ENCODE measurements at regions not wholly inside any gene's neighbourhood (a gene's known extent, or its start where the extent isn't known, plus 50 kb on each side); places are given as distances from the start of the nearest gene placed in this dataset.

DNA sequence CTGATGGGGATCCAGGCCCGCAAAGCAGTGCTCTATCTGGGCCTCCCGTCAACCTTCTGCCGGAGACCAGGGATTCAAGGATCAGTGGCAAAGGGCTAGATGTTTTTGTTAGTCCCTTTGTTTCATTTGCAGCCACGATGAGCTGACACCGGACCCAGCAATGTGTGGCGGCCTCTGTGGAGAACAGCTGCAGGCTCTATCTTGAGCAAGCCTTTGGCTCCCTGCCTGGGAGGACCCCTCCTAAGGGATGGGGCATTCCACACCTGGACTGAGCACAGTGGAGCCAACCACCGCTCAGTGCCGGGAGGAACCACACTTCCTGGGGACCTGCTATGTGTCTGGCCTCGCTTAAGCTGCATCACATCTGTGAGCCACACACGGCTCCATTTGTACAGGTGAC, 215.8 kb downstream of the RBFOX3 start:
- no peak for DNase-seq (ENCODE audit: low read depth)

DNA sequence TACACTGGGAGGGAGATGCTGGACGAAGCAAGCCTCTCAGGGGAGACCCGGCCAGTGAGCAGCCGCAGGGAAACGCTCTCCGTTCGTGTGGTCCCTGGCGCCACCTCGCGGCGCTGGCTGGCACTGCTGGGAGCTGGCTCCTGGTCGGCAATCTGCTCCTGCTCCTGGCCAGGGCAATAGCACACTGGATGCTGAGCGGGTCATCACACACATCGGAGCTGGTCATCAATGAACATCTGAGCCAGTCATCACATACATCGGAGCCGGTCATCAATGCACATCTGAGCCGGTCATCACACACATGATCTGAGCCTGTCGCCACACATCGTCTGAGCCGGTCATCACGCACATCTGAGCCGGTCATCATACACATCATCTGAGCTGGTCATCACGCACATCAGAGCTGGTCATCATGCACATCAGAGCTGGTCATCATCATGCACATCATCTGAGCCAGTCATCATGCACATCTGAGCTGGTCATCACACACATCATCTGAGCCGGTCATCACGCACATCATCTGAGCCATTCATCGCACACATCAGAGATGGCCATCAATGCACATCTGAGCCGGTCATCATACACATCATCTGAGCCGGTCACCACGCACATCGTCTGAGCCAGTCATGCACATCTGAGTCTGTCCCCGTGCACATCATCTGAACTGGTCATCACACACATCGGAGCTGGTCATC, 217.3 kb downstream of the RBFOX3 start:
- DNase-seq (ENCODE audit: low read depth), result peak; percentile 51

- no peak for DNase-seq (ENCODE audit: low read depth)
Measured at GRCh38 chr17:79392598-79392997, 218.3 kb downstream of the RBFOX3 start.

- DNase-seq (ENCODE audit: low read depth), result peak; percentile 48
Measured at GRCh38 chr17:79391376-79392233, 219.2 kb downstream of the RBFOX3 start.

DNA sequence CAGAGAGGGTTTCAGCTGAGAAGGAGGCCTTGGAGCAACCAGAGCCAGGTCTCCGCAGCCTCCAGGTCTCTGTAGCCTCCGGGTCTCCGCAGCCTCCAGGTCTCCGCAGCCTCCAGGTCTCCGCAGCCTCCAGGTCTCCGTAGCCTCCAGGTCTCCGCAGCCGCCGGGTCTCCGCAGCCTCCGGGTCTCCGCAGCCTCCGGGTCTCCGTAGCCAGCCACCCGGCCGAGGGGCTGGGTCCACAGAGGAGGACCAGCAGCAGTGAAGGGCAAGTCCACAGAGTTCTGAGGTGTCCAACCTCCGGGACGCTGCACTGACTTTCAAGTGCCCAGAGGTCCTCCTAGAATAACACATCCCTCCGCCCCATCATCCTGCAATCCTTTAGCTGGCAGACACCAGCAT, 221.0 kb downstream of the RBFOX3 start:
- DNase-seq (ENCODE audit: low read depth), result no peak

DNA sequence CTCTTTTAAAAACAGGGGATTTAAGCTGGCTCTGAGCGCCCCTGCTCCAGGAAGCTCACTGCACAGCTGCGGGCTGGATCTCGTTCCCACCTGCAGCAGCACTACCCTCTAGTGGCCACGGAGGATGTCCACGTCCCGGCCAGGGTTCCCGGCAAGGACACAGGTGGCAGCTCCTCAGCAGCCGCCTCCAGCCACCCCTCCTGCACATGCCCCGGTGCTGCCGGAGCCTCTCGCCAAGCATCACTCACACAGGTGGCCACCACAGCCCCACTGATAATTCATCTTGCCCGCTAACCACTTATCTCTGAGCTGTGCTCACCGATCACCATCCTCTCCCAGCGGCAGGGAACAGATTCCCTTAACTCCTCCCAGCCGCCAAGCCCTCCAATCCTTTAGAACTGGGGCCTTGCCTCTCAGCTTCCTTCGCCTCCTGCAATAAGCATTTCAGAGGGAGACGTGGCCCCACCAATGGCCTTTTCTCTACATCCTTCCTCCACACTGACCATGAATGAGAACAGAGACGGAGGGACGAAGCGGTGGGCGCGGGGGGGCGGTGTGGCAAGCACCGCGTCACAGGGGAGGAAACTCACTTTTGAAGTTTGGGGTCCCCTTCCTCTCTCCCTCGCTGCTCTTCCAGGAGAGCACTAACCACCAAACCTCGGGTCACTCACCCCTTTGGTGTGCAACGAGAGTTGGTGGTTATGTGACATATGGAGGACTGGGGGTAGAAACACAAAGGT, 222.1 kb downstream of the RBFOX3 start:
- DNase-seq (ENCODE audit: low read depth), result no peak

GRCh38 chr17:79387783-79388182, 223.1 kb downstream of the RBFOX3 start:
- DNase-seq (ENCODE audit: low read depth), result no peak

DNA sequence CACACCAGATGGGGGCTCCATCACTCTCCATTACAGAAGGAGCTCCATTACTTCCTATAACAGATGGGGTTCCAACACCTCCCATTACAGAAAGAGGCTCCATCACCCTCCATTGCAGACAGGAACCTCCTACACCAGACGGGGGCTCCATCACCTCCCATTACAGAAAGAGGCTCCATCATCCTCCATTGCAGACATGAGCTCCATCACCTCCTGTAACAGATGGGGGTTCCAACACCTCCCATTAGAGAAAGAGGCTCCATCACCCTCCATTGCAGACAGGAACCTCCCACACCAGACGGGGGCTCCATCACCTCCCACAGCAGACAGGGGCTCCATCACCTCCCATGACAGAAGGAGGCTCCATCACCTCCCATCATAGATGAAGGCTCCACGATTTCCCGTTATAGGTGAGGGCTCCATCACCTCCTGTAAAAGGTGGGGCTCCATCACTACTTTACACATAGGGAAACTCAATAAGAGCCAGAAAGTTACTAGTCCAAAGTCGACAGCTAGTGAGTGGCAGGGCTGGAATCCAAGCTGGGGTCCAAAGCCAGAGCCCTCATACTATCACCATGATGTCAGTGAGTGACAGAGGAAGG, 224.8 kb downstream of the RBFOX3 start:
- no peak for DNase-seq (ENCODE audit: low read depth)

DNA sequence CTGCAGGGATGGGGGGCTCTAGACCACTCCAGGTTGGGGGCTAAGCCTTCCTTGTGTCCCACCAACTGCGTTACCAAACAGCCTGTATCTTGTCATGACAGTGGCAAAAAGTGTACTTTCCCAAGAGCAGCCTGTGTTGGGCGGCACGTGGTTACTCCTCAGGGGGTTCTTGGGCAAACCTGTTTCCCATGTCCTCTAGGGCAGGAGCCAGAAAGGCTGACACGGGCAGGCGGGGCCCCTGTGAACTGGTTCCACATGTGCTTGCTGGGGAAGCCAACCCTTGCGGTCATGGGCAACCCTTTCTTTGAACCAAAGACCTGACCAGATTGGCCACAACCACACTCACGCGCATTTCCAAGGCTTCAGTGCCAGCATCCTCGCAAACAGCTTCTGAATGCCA, 228.5 kb downstream of the RBFOX3 start:
- no peak for DNase-seq (ENCODE audit: low read depth)

- DNase-seq (ENCODE audit: low read depth), result no peak
Measured at GRCh38 chr17:79379700-79380445, 231.0 kb downstream of the RBFOX3 start.

DNA sequence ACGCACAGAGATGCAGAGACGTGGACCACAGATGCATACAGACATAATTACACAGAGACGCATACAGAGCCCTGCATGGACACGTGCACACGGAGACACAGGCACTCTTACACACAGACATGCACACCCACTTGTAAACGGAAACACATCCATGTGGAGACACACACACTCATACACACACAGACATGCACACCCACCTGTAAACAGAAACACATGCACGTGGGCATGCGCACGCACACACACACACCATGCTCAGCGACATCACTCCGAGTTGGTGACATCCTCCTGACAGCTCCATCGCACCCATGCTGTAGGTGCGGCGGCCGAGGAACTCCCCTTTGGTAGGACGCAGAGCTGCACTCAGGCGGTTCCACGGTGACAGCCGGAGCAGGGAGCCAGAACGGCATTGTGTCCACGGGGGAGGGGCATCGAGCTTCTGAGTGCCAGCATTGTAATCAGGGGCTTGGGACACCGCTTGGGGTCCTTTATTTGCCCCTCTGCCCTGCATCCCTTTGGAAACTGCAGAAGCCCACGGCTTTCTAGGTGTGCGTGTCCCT, 233.5 kb downstream of the RBFOX3 start:
- DNase-seq (ENCODE audit: low read depth), result no peak

DNA sequence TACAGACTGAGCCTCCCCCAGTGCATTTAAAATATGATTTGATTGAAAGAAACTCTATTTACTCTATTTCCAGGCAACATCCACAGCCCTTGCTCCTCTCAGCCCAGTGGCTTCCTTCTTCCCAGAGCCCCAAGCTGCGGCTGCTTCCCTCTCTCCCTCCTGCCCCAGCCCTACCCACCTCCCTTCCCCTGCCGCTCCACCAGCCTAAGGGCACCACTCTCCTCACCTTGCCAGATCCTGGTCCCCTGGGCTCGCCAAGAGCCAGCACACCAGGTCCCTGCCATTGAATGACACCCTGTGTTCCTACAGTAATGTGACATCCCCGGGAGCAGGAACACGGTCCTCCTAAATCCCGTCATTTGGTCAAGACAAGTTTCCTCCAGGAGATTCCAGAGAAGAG, 236.0 kb downstream of the RBFOX3 start:
- DNase-seq (ENCODE audit: low read depth), result no peak

DNA sequence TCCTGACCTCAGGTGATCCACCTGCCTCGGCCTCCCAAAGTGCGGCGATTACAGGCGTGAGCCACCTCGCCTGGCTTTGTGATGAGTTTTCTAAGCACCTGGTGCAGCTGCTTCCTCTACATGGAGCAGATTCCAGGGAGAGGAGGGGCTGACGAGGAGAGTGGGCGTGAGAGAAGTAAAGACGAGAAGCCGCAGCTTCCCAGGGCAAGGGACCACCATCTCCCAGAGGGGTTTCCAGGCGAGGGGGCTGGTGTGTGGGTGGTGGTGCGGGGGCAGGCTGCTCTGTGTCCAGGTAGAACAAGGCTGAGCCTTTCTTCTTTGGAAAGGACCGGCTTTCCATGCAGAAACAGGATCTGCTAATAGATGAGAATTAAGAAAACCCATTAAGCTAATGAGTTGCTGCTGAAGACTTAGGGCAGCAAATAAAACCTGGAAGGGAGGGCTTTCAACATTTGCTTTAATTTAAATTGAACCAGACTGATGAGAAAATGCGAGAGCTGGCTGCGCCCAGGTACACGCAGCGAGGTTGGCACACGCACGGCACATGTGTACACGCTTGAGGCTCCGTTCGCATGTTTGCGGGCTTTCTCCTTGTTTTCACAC, 236.7 kb downstream of the RBFOX3 start:
- DNase-seq (ENCODE audit: low read depth), result no peak

- no peak for DNase-seq (ENCODE audit: low read depth)
Measured at GRCh38 chr17:79372470-79373238, 238.2 kb downstream of the RBFOX3 start.

- DNase-seq (ENCODE audit: low read depth), result no peak
Measured at GRCh38 chr17:79371984-79372383, 238.9 kb downstream of the RBFOX3 start.

DNA sequence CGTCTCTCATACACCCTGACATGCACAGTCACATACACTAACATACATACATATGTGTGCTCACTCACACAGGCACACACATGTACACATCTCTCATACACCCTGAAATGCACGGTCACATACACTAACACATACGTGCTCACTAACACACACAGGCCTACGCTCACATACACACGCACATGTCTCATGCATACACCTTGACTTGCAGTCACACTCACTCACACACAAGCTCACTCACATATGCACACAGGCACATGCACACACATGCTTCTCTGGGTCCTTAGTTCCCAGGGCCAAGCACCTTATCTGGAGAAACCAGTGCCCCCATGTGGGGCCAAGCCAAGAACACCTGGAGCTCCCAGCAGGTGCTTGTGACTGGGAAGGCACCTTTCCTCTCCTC, 240.3 kb downstream of the RBFOX3 start:
- no peak for DNase-seq (ENCODE audit: low read depth)

DNA sequence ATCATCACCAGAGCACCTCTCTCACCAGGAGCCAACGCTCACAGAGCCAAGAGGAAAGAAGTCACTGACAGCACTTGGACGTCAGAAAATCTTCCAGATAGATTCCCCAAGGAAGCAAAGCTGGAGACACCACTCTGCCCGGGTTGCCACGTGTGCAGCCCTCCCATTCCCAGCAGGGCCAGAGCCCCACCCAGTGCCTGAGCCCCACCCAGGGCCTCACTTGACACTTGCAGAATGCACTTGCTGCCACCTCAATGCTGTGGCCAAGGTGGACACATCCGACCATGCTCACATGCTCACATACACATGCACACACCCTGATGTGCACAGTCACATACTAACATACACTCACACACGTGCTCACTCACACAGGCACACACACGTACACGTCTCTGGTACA, 240.7 kb downstream of the RBFOX3 start:
- no peak for DNase-seq (ENCODE audit: low read depth)

GRCh38 chr17:79369532-79369931, 241.3 kb downstream of the RBFOX3 start:
- DNase-seq (ENCODE audit: low read depth), result no peak

GRCh38 chr17:79369001-79369400, 241.8 kb downstream of the RBFOX3 start:
- DNase-seq (ENCODE audit: low read depth), result no peak

- DNase-seq (ENCODE audit: low read depth), result no peak
Measured at GRCh38 chr17:79368521-79368920, 242.3 kb downstream of the RBFOX3 start.

Data from stimulated activated CD8-positive, alpha-beta memory T cell treated with anti-CD3 and anti-CD28 coated beads, Interleukin-7, amount 100 ng/mL, for 24 hours (primary cell).